Type B pancreatic cell (in vitro differentiated cells): ENCODE measurements at regions not wholly inside any gene's neighbourhood (a gene's known extent, or its start where the extent isn't known, plus 50 kb on each side); places are given as distances from the start of the nearest gene placed in this dataset.

Source experiments
- DNase-seq: peaks from one replicate; pipeline ENCODE4 v3.0.0; 2021; ENCODE audit warnings: mixed read lengths; ENCODE audit not compliant: unreplicated experiment; ENCODE audit errors: extremely low spot score
- H3K27ac Mint-ChIP-seq: 2 replicates; pipeline ENCODE4 v1.8.0; 2021; ENCODE audit warnings: mild to moderate bottlenecking, mixed read lengths
- H3K27me3 Mint-ChIP-seq: 2 replicates; pipeline ENCODE4 v1.8.0; 2021; ENCODE audit warnings: mixed read lengths
- H3K36me3 Mint-ChIP-seq: 2 replicates; pipeline ENCODE4 v1.8.0; 2021; ENCODE audit warnings: mixed read lengths
- H3K4me1 Mint-ChIP-seq: one replicate; pipeline ENCODE4 v1.8.0; 2021; ENCODE audit warnings: mixed read lengths; ENCODE audit not compliant: unreplicated experiment
- H3K4me3 Mint-ChIP-seq: 2 replicates; pipeline ENCODE4 v1.8.0; 2021; ENCODE audit warnings: mild to moderate bottlenecking, mixed read lengths
- H3K9me3 Mint-ChIP-seq: 2 replicates; pipeline ENCODE4 v1.8.0; 2021; ENCODE audit warnings: mixed read lengths
- CTCF ChIP-seq: fragments of 200-600 bp; sonication (generic); conservative IDR thresholded peaks from 2 replicates; pipeline ENCODE4 v1.5.0; 2021; ENCODE audit warnings: antibody characterized with exemption, mild to moderate bottlenecking

GRCh38 chr2:198376677-198377076, 572.3 kb downstream of the PLCL1 start:
- Mint-ChIP-seq H3K4me1 (no peaks in the 10 kb centered on the region), H3K36me3 (no peaks in the 10 kb centered on the region)
- no peak for DNase-seq

GRCh38 chr2:198375083-198375410, 570.7 kb downstream of the PLCL1 start:
- H3K27me3 Mint-ChIP-seq = no peaks in the 10 kb centered on the region
- TF ChIP-seq CTCF = no peak
- H3K36me3 Mint-ChIP-seq = no peaks in the 10 kb centered on the region
- DNase-seq = no peak
- no peak overlapping the region for H3K4me3 Mint-ChIP-seq
- no peaks in the 10 kb centered on the region for H3K4me1 Mint-ChIP-seq
- H3K9me3 Mint-ChIP-seq = no peaks in the 10 kb centered on the region
- H3K27ac Mint-ChIP-seq = no peak overlapping the region

More at GRCh38 chr2:198376677-198377076, 572.3 kb downstream of the PLCL1 start:
- Mint-ChIP-seq H3K27me3 (no peaks in the 10 kb centered on the region), H3K27ac (no peak overlapping the region), H3K4me3 (no peak overlapping the region), H3K9me3 (no peaks in the 10 kb centered on the region)
- no peak for TF ChIP-seq CTCF

GRCh38 chr2:198374375-198375082, 570.1 kb downstream of the PLCL1 start:
- DNase-seq = no peak
- Mint-ChIP-seq H3K4me1 (no peaks in the 10 kb centered on the region), H3K27ac (no peak overlapping the region), H3K9me3 (no peaks in the 10 kb centered on the region), H3K4me3 (no peak overlapping the region), H3K36me3 (no peaks in the 10 kb centered on the region), H3K27me3 (no peaks in the 10 kb centered on the region)
- peak; percentile 89 for TF ChIP-seq CTCF

- Mint-ChIP-seq H3K27me3 (no peaks in the 10 kb centered on the region), H3K27ac (no peak overlapping the region), H3K36me3 (no peaks in the 10 kb centered on the region), H3K4me1 (no peaks in the 10 kb centered on the region), H3K4me3 (no peak overlapping the region), H3K9me3 (no peaks in the 10 kb centered on the region)
- TF ChIP-seq CTCF = no peak
- no peak for DNase-seq
Measured at GRCh38 chr2:198371921-198372543, 567.6 kb downstream of the PLCL1 start.

GRCh38 chr2:198371329-198371728, 566.9 kb downstream of the PLCL1 start:
- no peak for DNase-seq
- no peaks in the 10 kb centered on the region for H3K4me1 Mint-ChIP-seq
- no peaks in the 10 kb centered on the region for H3K36me3 Mint-ChIP-seq
- no peak overlapping the region for H3K27ac Mint-ChIP-seq
- no peak for TF ChIP-seq CTCF
- H3K27me3 Mint-ChIP-seq = no peaks in the 10 kb centered on the region
- H3K9me3 Mint-ChIP-seq = no peaks in the 10 kb centered on the region
- no peak overlapping the region for H3K4me3 Mint-ChIP-seq
